ENCODE measurements at regions not wholly inside any gene's neighbourhood (a gene's known extent, or its start where the extent isn't known, plus 50 kb on each side); places are given as distances from the start of the nearest gene placed in this dataset.

DNA sequence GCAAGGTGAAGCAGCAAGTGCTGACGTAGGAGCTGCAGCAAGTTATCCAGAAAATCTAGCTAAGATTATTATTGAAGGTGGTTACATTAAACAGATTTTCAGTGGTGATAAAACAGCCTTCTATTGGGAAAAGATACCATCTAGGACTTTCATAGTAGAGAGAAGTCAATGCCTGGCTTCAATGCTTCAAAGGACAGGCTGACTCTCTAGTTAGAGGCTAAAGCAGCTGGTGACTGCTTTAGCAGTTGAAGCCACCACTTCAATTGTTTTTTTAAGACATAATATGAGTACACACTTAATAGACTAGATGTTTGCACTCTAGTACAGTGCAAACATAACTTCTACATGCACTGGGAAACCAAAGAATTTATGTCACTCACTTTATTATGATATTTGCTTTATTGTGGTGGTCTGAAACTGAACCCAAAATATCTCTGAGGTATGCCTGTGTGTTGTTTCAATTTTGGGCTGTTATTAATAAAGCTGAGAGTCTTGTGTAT is 1026.9 kb upstream of the FOXG1 start:
- TF ChIP-seq EZH2 (IDR thresholded peaks at IDR 0.05; ENCODE audit: insufficient read depth, poor library complexity, severe bottlenecking) = no peak
- TF ChIP-seq EZH2phosphoT487 (IDR thresholded peaks at IDR 0.05; ENCODE audit: insufficient read depth, low read depth) = no peak
